Chondrocyte (in vitro differentiated cells): ENCODE measurements at regions not wholly inside any gene's neighbourhood (a gene's known extent, or its start where the extent isn't known, plus 50 kb on each side); places are given as distances from the start of the nearest gene placed in this dataset.

Experiments used
- DNase-seq: peaks from one replicate; pipeline ENCODE4 v3.0.0; 2021; ENCODE audit warnings: mixed read lengths, low spot score
- H3K27ac Mint-ChIP-seq: one replicate; pipeline ENCODE4 v1.8.0; 2021; ENCODE audit warnings: mild to moderate bottlenecking, moderate library complexity, mixed read lengths; ENCODE audit not compliant: unreplicated experiment
- H3K27me3 Mint-ChIP-seq: 2 replicates; pipeline ENCODE4 v1.8.0; 2021; ENCODE audit warnings: low read depth, mixed read lengths
- H3K36me3 Mint-ChIP-seq: 2 replicates; pipeline ENCODE4 v1.8.0; 2021; ENCODE audit warnings: low read depth, mixed read lengths
- H3K4me1 Mint-ChIP-seq: 2 replicates; pipeline ENCODE4 v1.8.0; 2021; ENCODE audit warnings: low read depth, mild to moderate bottlenecking, mixed read lengths
- H3K4me3 Mint-ChIP-seq: one replicate; pipeline ENCODE4 v1.8.0; 2021; ENCODE audit warnings: mild to moderate bottlenecking, moderate library complexity, mixed read lengths; ENCODE audit not compliant: unreplicated experiment
- H3K9me3 Mint-ChIP-seq: 2 replicates; pipeline ENCODE4 v1.8.0; 2021; ENCODE audit warnings: low read depth, mixed read lengths
- CTCF ChIP-seq: fragments of 200-600 bp; sonication (generic); IDR thresholded peaks from 2 replicates; pipeline ENCODE4 v1.5.0; 2021; ENCODE audit warnings: antibody characterized with exemption, mild to moderate bottlenecking, moderate library complexity

GRCh38 chr4:35725131-35725530 lies 519.2 kb downstream of the ARAP2 start:
- H3K4me3 Mint-ChIP-seq, result no peak overlapping the region
- no peaks in the 10 kb centered on the region for H3K27me3 Mint-ChIP-seq
- H3K4me1 Mint-ChIP-seq, result no peaks in the 10 kb centered on the region
- TF ChIP-seq CTCF, result no peak
- no peaks in the 10 kb centered on the region for H3K36me3 Mint-ChIP-seq
- DNase-seq, result no peak
- H3K27ac Mint-ChIP-seq, result no peak overlapping the region
- H3K9me3 Mint-ChIP-seq, result no peaks in the 10 kb centered on the region

GRCh38 chr4:35730414-35730813 lies 513.9 kb downstream of the ARAP2 start:
- TF ChIP-seq CTCF, result no peak
- H3K4me3 Mint-ChIP-seq, result no peak overlapping the region
- H3K4me1 Mint-ChIP-seq, result no peaks in the 10 kb centered on the region
- DNase-seq, result no peak
- no peak overlapping the region for H3K27ac Mint-ChIP-seq
- no peaks in the 10 kb centered on the region for H3K27me3 Mint-ChIP-seq
- H3K36me3 Mint-ChIP-seq, result no peaks in the 10 kb centered on the region
- peaks cover 6% of the 10 kb centered on the region for H3K9me3 Mint-ChIP-seq

- DNase-seq, result no peak
- no peaks in the 10 kb centered on the region for H3K36me3 Mint-ChIP-seq
- no peak overlapping the region for H3K4me3 Mint-ChIP-seq
Observed at GRCh38 chr4:35734381-35735098, 509.8 kb downstream of the ARAP2 start.

GRCh38 chr4:35739308-35739707 lies 505.0 kb downstream of the ARAP2 start:
- no peaks in the 10 kb centered on the region for H3K4me1 Mint-ChIP-seq
- no peaks in the 10 kb centered on the region for H3K27me3 Mint-ChIP-seq
- no peak for TF ChIP-seq CTCF
- DNase-seq, result no peak
- no peak overlapping the region for H3K27ac Mint-ChIP-seq
- peaks cover 21% of the 10 kb centered on the region for H3K9me3 Mint-ChIP-seq
- H3K36me3 Mint-ChIP-seq, result no peaks in the 10 kb centered on the region
- no peak overlapping the region for H3K4me3 Mint-ChIP-seq

More at GRCh38 chr4:35734381-35735098, 509.8 kb downstream of the ARAP2 start:
- no peaks in the 10 kb centered on the region for H3K4me1 Mint-ChIP-seq
- peaks cover 8% of the 10 kb centered on the region for H3K9me3 Mint-ChIP-seq
- no peak for TF ChIP-seq CTCF
- H3K27me3 Mint-ChIP-seq, result no peaks in the 10 kb centered on the region
- no peak overlapping the region for H3K27ac Mint-ChIP-seq

GRCh38 chr4:35754047-35754446 lies 490.3 kb downstream of the ARAP2 start:
- Mint-ChIP-seq H3K4me3 (no peak overlapping the region), H3K36me3 (no peaks in the 10 kb centered on the region), H3K9me3 (peaks cover 5% of the 10 kb centered on the region), H3K27me3 (no peaks in the 10 kb centered on the region), H3K27ac (no peak overlapping the region), H3K4me1 (no peaks in the 10 kb centered on the region)
- no peak for TF ChIP-seq CTCF
- no peak for DNase-seq
